ENCODE measurements at regions not wholly inside any gene's neighbourhood (a gene's known extent, or its start where the extent isn't known, plus 50 kb on each side); places are given as distances from the start of the nearest gene placed in this dataset.

GRCh38 chr19:27734496-27735220 lies 1478.3 kb downstream of the UQCRFS1 start:
- Histone ChIP-seq H3K27me3 (ENCODE audit: control insufficient read depth, insufficient read depth, low read length) (no peaks in the 10 kb centered on the region), H3K4me3 (ENCODE audit: low read depth, low read length) (no peak overlapping the region), H3K36me3 (ENCODE audit: control insufficient read depth, insufficient read depth, low read length) (0 out of 2 replicates have a peak, but pooled peaks cover 1% of the 10 kb centered on the region)
- no peak for DNase-seq (ENCODE audit: low read depth)
- no peak for TF ChIP-seq CTCF (IDR thresholded peaks at IDR 0.05; ENCODE audit: insufficient read depth, low read depth, low read length)
- ChIA-PET POLR2A (no interaction called here), CTCF (interaction anchor here (0.6 kb wide), 1 partner anchor 924 kb away, joined by 3 read pairs; no protein-coding TSS in a partner anchor)

- DNase-seq (ENCODE audit: low read depth): no peak
- ChIA-PET POLR2A (no interaction called here), CTCF (no interaction called here)
- H3K4me3 ChIP-seq (ENCODE audit: low read depth, low read length): no peak overlapping the region
- H3K27me3 ChIP-seq (ENCODE audit: control insufficient read depth, insufficient read depth, low read length): no peaks in the 10 kb centered on the region
- no peak for TF ChIP-seq CTCF (IDR thresholded peaks at IDR 0.05; ENCODE audit: insufficient read depth, low read depth, low read length)
- 0 out of 2 replicates have a peak, but pooled peaks cover 1% of the 10 kb centered on the region for H3K36me3 ChIP-seq (ENCODE audit: control insufficient read depth, insufficient read depth, low read length)
Observed at GRCh38 chr19:27733551-27734266, 1479.2 kb downstream of the UQCRFS1 start.

DNA sequence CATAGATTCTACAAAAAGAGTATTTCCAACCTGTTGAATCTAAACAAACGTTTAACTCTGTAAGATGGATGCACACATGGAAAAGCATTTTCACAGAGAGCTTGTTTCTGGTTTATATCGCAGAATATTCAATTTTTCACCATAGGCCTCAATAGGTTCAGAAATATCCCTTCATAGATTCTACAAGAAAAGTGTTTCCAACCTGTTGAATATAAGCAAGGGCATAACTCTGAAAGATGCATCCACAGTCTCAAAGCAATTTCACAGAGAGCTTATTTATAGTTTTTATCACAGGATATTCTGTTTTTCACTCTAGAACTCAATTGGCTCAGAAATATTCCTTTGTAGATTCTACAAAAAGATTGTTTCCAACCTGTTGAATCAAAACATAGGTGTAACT lies 1483.6 kb downstream of the UQCRFS1 start:
- H3K36me3 ChIP-seq (ENCODE audit: control insufficient read depth, insufficient read depth, low read length): no peaks in the 10 kb centered on the region
- no peaks in the 10 kb centered on the region for H3K27me3 ChIP-seq (ENCODE audit: control insufficient read depth, insufficient read depth, low read length)
- no peak overlapping the region for H3K4me3 ChIP-seq (ENCODE audit: low read depth, low read length)
- no peak for DNase-seq (ENCODE audit: low read depth)
- CTCF ChIA-PET: interaction anchor here (1.2 kb wide), 1 partner anchor 18 kb away, joined by 3 read pairs; no protein-coding TSS in a partner anchor
- TF ChIP-seq CTCF (IDR thresholded peaks at IDR 0.05; ENCODE audit: insufficient read depth, low read depth, low read length): no peak
- POLR2A ChIA-PET: no interaction called here

- POLR2A ChIA-PET: no interaction called here
- CTCF ChIA-PET: no interaction called here
- no peaks in the 10 kb centered on the region for H3K27me3 ChIP-seq (ENCODE audit: control insufficient read depth, insufficient read depth, low read length)
- TF ChIP-seq CTCF (IDR thresholded peaks at IDR 0.05; ENCODE audit: insufficient read depth, low read depth, low read length): no peak
- no peak overlapping the region for H3K4me3 ChIP-seq (ENCODE audit: low read depth, low read length)
- no peak for DNase-seq (ENCODE audit: low read depth)
- no peaks in the 10 kb centered on the region for H3K36me3 ChIP-seq (ENCODE audit: control insufficient read depth, insufficient read depth, low read length)
Observed at GRCh38 chr19:27722625-27723024, 1490.3 kb downstream of the UQCRFS1 start.

DNA sequence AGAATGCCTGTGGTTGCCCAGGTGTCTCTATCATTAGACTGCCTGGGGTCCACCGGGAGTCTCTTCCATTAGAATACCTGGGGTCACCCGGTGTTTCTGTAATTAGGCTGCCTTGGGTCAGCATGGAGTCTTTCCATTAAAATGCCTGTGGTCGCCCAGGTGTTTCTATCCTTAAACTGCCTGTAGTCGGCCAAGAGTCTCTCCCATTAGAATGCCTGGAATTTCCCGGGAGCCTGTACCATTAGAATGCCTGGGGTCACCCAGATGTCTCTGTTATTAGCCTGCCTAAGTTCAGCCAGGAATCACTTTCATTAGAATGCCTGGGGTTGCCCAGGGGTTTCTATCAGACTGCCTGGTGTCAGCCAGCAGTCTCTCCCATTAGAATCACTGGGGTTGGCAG lies 1492.8 kb downstream of the UQCRFS1 start:
- ChIA-PET POLR2A (no interaction called here), CTCF (no interaction called here)
- H3K4me3 ChIP-seq (ENCODE audit: low read depth, low read length): no peak overlapping the region
- TF ChIP-seq CTCF (IDR thresholded peaks at IDR 0.05; ENCODE audit: insufficient read depth, low read depth, low read length): no peak
- no peaks in the 10 kb centered on the region for H3K27me3 ChIP-seq (ENCODE audit: control insufficient read depth, insufficient read depth, low read length)
- H3K36me3 ChIP-seq (ENCODE audit: control insufficient read depth, insufficient read depth, low read length): no peaks in the 10 kb centered on the region
- DNase-seq (ENCODE audit: low read depth): no peak

All from BJ (cell line).